ENCODE measurements at regions not wholly inside any gene's neighbourhood (a gene's known extent, or its start where the extent isn't known, plus 50 kb on each side); places are given as distances from the start of the nearest gene placed in this dataset.

DNA sequence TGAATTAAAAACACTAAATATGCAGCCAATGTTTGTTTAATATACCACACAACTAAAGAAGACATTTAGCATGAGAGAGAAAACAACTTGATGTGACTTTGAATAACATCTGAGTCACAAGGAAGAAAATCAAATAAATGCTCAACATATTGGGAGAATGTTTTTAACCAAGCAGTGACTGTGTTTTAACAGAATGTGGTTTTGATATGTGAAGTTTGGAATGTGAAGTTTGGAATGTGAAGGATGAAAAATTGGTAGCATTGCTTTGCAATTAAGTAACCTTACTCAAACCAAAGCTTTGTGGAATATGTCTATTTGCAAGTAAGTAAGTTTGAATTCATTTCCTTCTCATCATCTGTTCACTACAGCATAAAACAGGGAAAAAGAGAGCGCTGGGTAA is 128.2 kb upstream of the DNAJC10 start:
- H3K4me1 Mint-ChIP-seq (ENCODE audit: low read depth): peaks cover 16% of the 10 kb centered on the region
- no peaks in the 10 kb centered on the region for H3K27me3 Mint-ChIP-seq
- no peaks in the 10 kb centered on the region for H3K36me3 Mint-ChIP-seq (ENCODE audit: insufficient read depth)
- no peaks in the 10 kb centered on the region for H3K9me3 Mint-ChIP-seq (ENCODE audit: low read depth)
- H3K27ac Mint-ChIP-seq: peak overlapping the region; percentile 67
- TF ChIP-seq CTCF (IDR thresholded peaks at IDR 0.05; ENCODE audit: unreplicated experiment): no peak
- H3K4me3 Mint-ChIP-seq (ENCODE audit: low read depth): no peak overlapping the region
- no peak for DNase-seq (ENCODE audit: low spot score, unreplicated experiment)

DNA sequence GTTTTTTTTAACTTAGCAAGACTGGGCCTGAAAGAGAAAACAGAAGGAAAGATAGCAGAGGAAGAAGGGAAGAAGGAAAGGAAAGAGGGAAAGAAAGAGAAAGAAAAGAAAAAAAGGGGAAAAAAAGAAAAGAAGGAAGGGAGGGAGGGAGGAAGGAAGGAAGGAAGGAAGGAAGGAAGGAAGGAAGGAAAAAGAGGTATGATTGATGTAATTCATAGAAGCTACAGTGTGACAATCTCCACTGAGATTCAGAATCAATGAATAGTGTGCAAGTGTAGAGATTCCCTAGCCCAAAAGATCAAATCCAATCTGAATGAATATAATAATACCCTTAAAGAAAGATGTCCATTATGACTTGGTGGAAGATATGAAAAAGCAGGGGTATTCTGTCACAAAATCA is 126.9 kb upstream of the DNAJC10 start:
- no peak for DNase-seq (ENCODE audit: low spot score, unreplicated experiment)
- Mint-ChIP-seq H3K4me1 (ENCODE audit: low read depth) (peaks cover 11% of the 10 kb centered on the region), H3K27me3 (no peaks in the 10 kb centered on the region), H3K27ac (no peak overlapping the region), H3K4me3 (ENCODE audit: low read depth) (no peak overlapping the region), H3K9me3 (ENCODE audit: low read depth) (no peaks in the 10 kb centered on the region), H3K36me3 (ENCODE audit: insufficient read depth) (no peaks in the 10 kb centered on the region)
- TF ChIP-seq CTCF (IDR thresholded peaks at IDR 0.05; ENCODE audit: unreplicated experiment): no peak

- no peak for TF ChIP-seq CTCF (IDR thresholded peaks at IDR 0.05; ENCODE audit: unreplicated experiment)
- no peak for DNase-seq (ENCODE audit: low spot score, unreplicated experiment)
- Mint-ChIP-seq H3K4me1 (ENCODE audit: low read depth) (peaks cover 11% of the 10 kb centered on the region), H3K4me3 (ENCODE audit: low read depth) (no peak overlapping the region), H3K27ac (no peak overlapping the region), H3K36me3 (ENCODE audit: insufficient read depth) (no peaks in the 10 kb centered on the region), H3K9me3 (ENCODE audit: low read depth) (no peaks in the 10 kb centered on the region), H3K27me3 (no peaks in the 10 kb centered on the region)
Measured at GRCh38 chr2:182591774-182592173, 124.3 kb upstream of the DNAJC10 start.

DNA sequence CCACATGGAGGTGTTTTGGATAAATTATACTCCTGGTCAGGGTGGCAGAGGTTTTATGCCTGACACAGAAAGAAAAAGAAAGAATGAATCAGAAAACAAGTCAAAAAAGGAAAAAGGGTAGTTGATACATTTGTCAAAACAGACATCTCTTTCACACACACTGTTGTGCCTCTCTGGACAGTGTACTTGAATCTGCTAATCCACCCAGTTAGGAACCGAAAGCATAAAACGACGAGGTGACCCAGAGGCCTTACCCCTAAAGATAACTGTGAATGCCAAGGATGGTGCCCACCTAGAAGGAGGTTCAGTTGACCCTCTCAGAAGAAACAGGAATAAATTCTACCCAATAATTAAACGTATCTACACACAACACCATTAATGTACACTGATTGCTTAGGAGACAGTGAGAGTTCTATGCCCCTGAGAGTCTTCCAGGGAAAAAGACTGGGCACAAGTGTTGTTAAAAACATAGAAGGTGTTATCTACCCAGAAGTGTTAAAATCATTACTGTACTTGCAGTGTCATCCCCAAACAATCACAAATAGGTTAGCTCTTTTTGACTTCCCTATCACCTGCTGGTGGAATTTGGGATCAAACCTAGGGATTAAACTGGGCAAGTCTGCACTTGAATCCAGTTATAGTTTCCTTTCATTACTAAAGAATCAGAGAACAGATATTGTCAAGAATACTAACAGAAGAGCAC is 123.2 kb upstream of the DNAJC10 start:
- no peak for DNase-seq (ENCODE audit: low spot score, unreplicated experiment)
- H3K27ac Mint-ChIP-seq: no peak overlapping the region
- H3K9me3 Mint-ChIP-seq (ENCODE audit: low read depth): no peaks in the 10 kb centered on the region
- H3K36me3 Mint-ChIP-seq (ENCODE audit: insufficient read depth): no peaks in the 10 kb centered on the region
- no peak overlapping the region for H3K4me3 Mint-ChIP-seq (ENCODE audit: low read depth)
- H3K27me3 Mint-ChIP-seq: no peaks in the 10 kb centered on the region
- H3K4me1 Mint-ChIP-seq (ENCODE audit: low read depth): peaks cover 7% of the 10 kb centered on the region
- TF ChIP-seq CTCF (IDR thresholded peaks at IDR 0.05; ENCODE audit: unreplicated experiment): no peak

GRCh38 chr2:182593394-182593975 is 122.6 kb upstream of the DNAJC10 start:
- no peak for TF ChIP-seq CTCF (IDR thresholded peaks at IDR 0.05; ENCODE audit: unreplicated experiment)
- H3K27me3 Mint-ChIP-seq: no peaks in the 10 kb centered on the region
- H3K36me3 Mint-ChIP-seq (ENCODE audit: insufficient read depth): no peaks in the 10 kb centered on the region
- no peaks in the 10 kb centered on the region for H3K9me3 Mint-ChIP-seq (ENCODE audit: low read depth)
- H3K4me1 Mint-ChIP-seq (ENCODE audit: low read depth): peaks cover 2% of the 10 kb centered on the region
- no peak for DNase-seq (ENCODE audit: low spot score, unreplicated experiment)
- no peak overlapping the region for H3K27ac Mint-ChIP-seq
- H3K4me3 Mint-ChIP-seq (ENCODE audit: low read depth): no peak overlapping the region
